ENCODE measurements at regions not wholly inside any gene's neighbourhood (a gene's known extent, or its start where the extent isn't known, plus 50 kb on each side); places are given as distances from the start of the nearest gene placed in this dataset.

GRCh38 chr5:173782671-173783101 is 105.5 kb upstream of the CPEB4 start:
- TF ChIP-seq CTCF (IDR thresholded peaks at IDR 0.05) (no peak), POLR2A (IDR thresholded peaks at IDR 0.05) (no peak)

Data from body of pancreas (tissue), 4 donors.